ENCODE measurements at regions not wholly inside any gene's neighbourhood (a gene's known extent, or its start where the extent isn't known, plus 50 kb on each side); places are given as distances from the start of the nearest gene placed in this dataset.

- Histone ChIP-seq H3K36me3 (no peaks in the 10 kb centered on the region), H3K27ac (no peak overlapping the region), H3K27me3 (ENCODE audit: insufficient read depth, low read depth, severe bottlenecking) (no peaks in the 10 kb centered on the region), H3K9me3 (ENCODE audit: severe bottlenecking) (no peaks in the 10 kb centered on the region), H3K4me3 (ENCODE audit: low read depth, low read length) (no peak overlapping the region)
- TF ChIP-seq CTCF (IDR thresholded peaks at IDR 0.05; ENCODE audit: low read depth, low read length) = no peak
- no peak for DNase-seq
Observed at GRCh38 chr6:144534180-144534579, 249.0 kb downstream of the UTRN start.

GRCh38 chr6:144535630-144536029, 250.5 kb downstream of the UTRN start:
- no peak for DNase-seq
- no peak overlapping the region for H3K4me3 ChIP-seq (ENCODE audit: low read depth, low read length)
- TF ChIP-seq CTCF (IDR thresholded peaks at IDR 0.05; ENCODE audit: low read depth, low read length) = no peak
- H3K27me3 ChIP-seq (ENCODE audit: insufficient read depth, low read depth, severe bottlenecking) = no peaks in the 10 kb centered on the region
- H3K36me3 ChIP-seq = no peaks in the 10 kb centered on the region
- H3K9me3 ChIP-seq (ENCODE audit: severe bottlenecking) = no peaks in the 10 kb centered on the region
- no peak overlapping the region for H3K27ac ChIP-seq

GRCh38 chr6:144536079-144536478, 250.9 kb downstream of the UTRN start:
- Histone ChIP-seq H3K27ac (no peak overlapping the region), H3K9me3 (ENCODE audit: severe bottlenecking) (no peaks in the 10 kb centered on the region), H3K27me3 (ENCODE audit: insufficient read depth, low read depth, severe bottlenecking) (no peaks in the 10 kb centered on the region), H3K4me3 (ENCODE audit: low read depth, low read length) (no peak overlapping the region), H3K36me3 (no peaks in the 10 kb centered on the region)
- no peak for TF ChIP-seq CTCF (IDR thresholded peaks at IDR 0.05; ENCODE audit: low read depth, low read length)
- no peak for DNase-seq

- H3K27me3 ChIP-seq (ENCODE audit: insufficient read depth, low read depth, severe bottlenecking) = no peaks in the 10 kb centered on the region
- H3K9me3 ChIP-seq (ENCODE audit: severe bottlenecking) = no peaks in the 10 kb centered on the region
- H3K27ac ChIP-seq = no peak overlapping the region
- H3K4me3 ChIP-seq (ENCODE audit: low read depth, low read length) = no peak overlapping the region
- no peaks in the 10 kb centered on the region for H3K36me3 ChIP-seq
- TF ChIP-seq CTCF (IDR thresholded peaks at IDR 0.05; ENCODE audit: low read depth, low read length) = no peak
- no peak for DNase-seq
Observed at GRCh38 chr6:144543006-144543871, 258.1 kb downstream of the UTRN start.

GRCh38 chr6:144544266-144544830, 259.2 kb downstream of the UTRN start:
- Histone ChIP-seq H3K27me3 (ENCODE audit: insufficient read depth, low read depth, severe bottlenecking) (no peaks in the 10 kb centered on the region), H3K27ac (no peak overlapping the region)
- DNase-seq = no peak

More at GRCh38 chr6:144544266-144544830, 259.2 kb downstream of the UTRN start:
- Histone ChIP-seq H3K9me3 (ENCODE audit: severe bottlenecking) (no peaks in the 10 kb centered on the region), H3K36me3 (no peaks in the 10 kb centered on the region), H3K4me3 (ENCODE audit: low read depth, low read length) (no peak overlapping the region)
- no peak for TF ChIP-seq CTCF (IDR thresholded peaks at IDR 0.05; ENCODE audit: low read depth, low read length)

Data from WERI-Rb-1 (cell line).